ENCODE measurements at regions not wholly inside any gene's neighbourhood (a gene's known extent, or its start where the extent isn't known, plus 50 kb on each side); places are given as distances from the start of the nearest gene placed in this dataset.

DNA sequence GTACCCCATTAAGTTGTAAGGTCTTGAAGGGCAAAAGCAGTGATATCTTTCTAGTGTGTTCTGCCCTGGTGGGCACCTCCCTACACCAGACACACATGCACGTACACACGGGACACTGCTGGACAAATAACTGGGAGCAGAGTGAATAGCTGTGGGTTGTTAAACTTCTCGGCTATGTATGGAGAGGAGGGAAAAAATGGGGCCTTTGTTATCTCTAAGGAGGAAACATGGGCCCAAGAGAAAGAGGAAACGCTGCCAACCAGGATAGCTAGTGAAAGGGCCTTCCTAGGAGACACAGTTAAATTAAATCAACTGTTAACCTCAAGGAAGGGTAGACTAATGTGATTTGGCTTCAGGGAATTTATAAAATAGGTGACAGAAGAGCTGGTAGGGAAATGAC lies 169.7 kb downstream of the MYLK4 start:
- TF ChIP-seq, protein P1, sequence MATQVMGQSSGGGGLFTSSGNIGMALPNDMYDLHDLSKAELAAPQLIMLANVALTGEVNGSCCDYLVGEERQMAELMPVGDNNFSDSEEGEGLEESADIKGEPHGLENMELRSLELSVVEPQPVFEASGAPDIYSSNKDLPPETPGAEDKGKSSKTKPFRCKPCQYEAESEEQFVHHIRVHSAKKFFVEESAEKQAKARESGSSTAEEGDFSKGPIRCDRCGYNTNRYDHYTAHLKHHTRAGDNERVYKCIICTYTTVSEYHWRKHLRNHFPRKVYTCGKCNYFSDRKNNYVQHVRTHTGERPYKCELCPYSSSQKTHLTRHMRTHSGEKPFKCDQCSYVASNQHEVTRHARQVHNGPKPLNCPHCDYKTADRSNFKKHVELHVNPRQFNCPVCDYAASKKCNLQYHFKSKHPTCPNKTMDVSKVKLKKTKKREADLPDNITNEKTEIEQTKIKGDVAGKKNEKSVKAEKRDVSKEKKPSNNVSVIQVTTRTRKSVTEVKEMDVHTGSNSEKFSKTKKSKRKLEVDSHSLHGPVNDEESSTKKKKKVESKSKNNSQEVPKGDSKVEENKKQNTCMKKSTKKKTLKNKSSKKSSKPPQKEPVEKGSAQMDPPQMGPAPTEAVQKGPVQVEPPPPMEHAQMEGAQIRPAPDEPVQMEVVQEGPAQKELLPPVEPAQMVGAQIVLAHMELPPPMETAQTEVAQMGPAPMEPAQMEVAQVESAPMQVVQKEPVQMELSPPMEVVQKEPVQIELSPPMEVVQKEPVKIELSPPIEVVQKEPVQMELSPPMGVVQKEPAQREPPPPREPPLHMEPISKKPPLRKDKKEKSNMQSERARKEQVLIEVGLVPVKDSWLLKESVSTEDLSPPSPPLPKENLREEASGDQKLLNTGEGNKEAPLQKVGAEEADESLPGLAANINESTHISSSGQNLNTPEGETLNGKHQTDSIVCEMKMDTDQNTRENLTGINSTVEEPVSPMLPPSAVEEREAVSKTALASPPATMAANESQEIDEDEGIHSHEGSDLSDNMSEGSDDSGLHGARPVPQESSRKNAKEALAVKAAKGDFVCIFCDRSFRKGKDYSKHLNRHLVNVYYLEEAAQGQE (IDR thresholded peaks at IDR 0.05; ENCODE audit: insufficient read depth in 1 of 2, low read depth in 2 of 2, low read length in 1 of 2): no peak
- TF ChIP-seq, protein P2, sequence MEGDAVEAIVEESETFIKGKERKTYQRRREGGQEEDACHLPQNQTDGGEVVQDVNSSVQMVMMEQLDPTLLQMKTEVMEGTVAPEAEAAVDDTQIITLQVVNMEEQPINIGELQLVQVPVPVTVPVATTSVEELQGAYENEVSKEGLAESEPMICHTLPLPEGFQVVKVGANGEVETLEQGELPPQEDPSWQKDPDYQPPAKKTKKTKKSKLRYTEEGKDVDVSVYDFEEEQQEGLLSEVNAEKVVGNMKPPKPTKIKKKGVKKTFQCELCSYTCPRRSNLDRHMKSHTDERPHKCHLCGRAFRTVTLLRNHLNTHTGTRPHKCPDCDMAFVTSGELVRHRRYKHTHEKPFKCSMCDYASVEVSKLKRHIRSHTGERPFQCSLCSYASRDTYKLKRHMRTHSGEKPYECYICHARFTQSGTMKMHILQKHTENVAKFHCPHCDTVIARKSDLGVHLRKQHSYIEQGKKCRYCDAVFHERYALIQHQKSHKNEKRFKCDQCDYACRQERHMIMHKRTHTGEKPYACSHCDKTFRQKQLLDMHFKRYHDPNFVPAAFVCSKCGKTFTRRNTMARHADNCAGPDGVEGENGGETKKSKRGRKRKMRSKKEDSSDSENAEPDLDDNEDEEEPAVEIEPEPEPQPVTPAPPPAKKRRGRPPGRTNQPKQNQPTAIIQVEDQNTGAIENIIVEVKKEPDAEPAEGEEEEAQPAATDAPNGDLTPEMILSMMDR (IDR thresholded peaks at IDR 0.05): no peak
- TF ChIP-seq POLR2AphosphoS5 (IDR thresholded peaks at IDR 0.05; ENCODE audit: low read depth, low read length) (no peak), TCF7L2 (IDR thresholded peaks at IDR 0.05; ENCODE audit: low read depth, low read length) (no peak)

Data from Panc1 (cell line).